ENCODE measurements at regions not wholly inside any gene's neighbourhood (a gene's known extent, or its start where the extent isn't known, plus 50 kb on each side); places are given as distances from the start of the nearest gene placed in this dataset.

GRCh38 chr22:46055911-46056545 lies 79.1 kb upstream of the WNT7B start:
- TF ChIP-seq CTCF (conservative IDR thresholded peaks at IDR 0.05) (no peak), EZH2 (IDR thresholded peaks at IDR 0.05; ENCODE audit: low read depth) (no peak)
